ENCODE measurements at regions not wholly inside any gene's neighbourhood (a gene's known extent, or its start where the extent isn't known, plus 50 kb on each side); places are given as distances from the start of the nearest gene placed in this dataset.
A peak's percentile ranks its signal among the peaks of the same experiment; 100 is the strongest.

DNA sequence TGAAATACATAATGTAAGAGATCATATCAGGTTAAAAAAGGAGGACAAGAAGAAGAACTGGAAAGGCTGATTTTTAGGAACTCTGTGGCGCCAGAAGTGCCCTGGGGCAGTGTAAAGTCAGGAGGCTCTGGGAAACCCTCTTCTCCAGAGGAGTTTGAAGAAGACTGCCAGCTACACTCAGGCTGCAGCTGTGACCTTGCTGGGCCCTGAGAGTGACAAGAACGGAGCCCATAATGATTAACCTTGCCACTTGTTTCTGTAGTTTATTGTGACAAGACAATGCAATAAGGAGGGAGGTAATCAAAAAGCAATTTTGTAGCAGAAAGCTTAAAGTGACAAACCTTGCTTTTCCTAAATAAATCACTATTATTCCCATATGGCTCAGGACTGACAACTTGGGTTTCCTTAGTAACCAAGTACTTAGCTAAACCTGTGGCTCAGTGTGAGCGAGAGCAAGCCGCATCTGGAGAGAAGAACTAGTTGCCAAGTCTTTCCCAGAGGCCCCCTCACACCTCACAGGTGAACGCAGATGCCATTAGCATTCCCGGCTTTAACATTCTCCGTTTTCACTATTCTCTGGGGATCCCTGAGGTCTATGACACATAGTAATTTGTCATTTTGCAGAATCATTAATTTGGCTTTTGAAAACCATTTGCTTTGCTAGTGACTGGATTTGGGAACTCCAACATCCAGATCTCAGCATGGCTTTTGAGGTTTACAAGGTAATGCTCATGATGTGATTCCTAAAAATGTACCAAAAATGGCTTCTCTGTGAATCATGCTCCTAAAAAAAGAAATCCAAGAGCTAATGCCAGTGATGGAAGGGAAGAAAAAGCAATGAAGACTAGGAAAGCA is 115.9 kb downstream of the OMA1 start:
- DNase-seq (ENCODE audit: low read depth, low spot score): no peak

- DNase-seq (ENCODE audit: low read depth, low spot score): no peak
These were observed 119.6 kb downstream of the OMA1 start for GRCh38 chr1:58426918-58427317.

DNA sequence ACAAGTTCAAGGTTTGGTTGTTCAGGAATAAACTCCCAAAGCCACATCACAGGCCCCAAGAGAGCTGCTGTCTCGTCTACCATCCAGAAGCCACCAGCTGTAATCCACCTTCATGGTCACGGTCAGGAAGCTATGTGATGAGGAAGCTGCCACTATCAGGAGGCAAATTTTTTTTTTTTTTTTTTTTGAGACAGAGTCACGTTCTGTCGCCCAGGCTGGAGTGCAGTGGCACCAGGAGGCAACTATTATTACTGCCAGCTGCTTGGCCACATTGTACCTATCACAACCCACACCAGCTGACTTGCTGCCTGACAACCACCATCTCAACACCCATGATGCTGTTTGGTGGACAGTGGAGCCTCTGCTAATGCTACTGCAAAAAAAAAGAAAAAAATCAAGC is 124.1 kb downstream of the OMA1 start:
- DNase-seq (ENCODE audit: low read depth, low spot score): no peak

DNA sequence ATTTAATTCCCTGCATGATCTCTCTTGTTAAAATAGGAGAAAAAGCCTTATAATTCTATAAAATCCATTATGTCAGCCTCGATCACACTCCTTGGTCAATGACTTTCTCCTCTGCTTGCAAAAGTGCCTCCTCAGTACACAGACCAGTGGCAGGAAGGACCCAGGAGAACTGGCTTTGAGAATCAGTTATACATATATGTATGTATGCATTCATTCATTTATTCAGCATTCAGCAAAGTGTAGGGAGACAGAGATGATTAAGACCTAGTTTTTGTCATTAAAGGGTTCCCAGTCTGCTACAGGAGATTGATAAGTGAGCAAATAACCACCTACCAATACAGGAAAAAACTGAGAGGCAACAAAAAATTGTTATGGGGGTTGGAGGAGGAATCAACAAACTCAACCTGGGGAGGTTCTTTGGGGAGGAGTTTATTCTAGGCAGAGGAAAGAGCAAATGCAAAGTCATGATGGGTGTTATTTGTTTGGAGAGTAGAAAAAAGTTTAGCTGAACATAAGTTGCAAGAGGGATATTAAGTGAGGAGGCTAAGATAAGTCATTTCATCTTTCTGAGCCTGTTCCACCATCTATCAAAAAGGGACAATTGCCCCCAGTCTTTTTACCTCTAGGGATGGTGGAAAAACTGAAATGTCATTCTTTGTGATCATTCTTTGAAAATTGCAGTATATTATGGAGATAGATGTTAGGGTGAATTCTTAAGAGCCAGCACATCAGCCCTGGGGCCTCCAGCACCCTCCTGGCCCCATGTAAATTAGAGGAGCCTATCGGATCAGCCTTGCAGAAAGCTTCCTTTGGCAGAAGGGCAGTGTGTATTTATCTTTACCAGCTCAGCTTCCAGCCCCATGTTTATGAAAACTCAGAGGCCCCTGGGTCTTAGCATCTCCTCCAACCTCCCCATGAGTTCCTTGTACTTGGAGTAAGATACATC is 128.0 kb downstream of the OMA1 start:
- no peak for DNase-seq (ENCODE audit: low read depth, low spot score)

DNA sequence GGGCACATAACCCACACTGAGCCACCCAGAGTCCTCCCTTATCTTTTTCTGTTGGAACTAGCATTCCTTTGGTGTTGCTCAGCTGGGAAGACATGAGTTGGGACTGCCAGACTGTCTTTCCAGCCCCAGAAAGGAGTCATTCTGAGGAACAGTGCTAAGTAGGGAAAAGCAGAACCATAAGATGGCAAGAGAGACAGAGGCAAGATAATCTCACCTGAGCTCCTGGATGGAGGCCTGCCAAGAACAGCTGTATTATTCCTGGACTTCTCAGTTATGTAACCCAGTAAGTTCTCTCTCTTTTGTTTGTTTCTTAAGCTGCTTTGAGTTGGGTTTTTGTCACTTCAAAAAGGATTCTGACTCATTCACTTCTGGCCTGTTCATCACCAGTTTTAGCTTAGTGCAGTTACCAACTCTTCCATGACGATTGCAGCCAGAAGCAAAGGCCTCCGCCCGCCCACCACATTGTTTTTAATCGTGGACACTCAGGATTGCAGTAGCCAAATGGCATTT is 134.4 kb downstream of the OMA1 start:
- DNase-seq (ENCODE audit: low read depth, low spot score): peak; percentile 63

DNA sequence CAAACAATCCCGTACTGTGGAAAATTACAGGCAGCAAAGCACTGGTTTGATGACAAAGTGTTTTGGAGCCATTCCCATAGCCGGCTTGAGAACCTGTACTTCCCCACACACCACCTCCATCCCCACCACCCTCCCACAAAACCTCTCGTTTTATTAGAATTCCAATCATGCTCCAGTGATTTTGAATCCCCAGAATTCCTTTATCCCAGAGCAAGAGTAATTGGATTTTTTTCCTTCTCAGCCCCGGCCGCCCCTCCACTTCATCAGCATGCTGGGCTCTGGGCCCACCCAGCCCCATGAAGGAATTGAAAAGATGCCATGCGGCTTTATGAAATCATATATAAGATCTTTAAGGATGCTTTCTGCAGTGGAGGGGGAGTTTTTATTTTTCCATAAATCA is 136.6 kb downstream of the OMA1 start:
- peak; percentile 92 for DNase-seq (ENCODE audit: low read depth, low spot score)

- DNase-seq (ENCODE audit: low read depth, low spot score): no peak
These were observed 137.2 kb downstream of the OMA1 start for GRCh38 chr1:58409336-58409735.

GRCh38 chr1:58406301-58407071 is 140.0 kb downstream of the OMA1 start:
- no peak for DNase-seq (ENCODE audit: low read depth, low spot score)

DNA sequence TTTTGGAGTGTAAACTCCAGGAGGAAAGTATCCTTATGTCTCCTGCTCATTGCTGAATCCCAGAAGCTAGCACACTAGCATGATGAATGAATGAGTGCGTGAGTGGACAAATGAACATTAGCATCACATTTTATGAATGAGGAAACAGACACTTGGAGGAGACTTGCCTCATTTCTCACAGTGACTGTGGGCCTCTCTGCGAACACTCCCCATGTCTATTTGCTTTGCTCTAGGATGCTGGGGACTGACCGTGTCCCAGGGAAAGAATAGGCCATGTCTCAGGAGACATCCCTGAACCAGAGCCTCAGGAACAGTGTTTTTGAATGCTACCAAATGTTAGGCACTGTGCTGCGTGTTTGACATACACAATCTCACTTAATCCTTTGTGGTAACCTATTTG is 140.9 kb downstream of the OMA1 start:
- no peak for DNase-seq (ENCODE audit: low read depth, low spot score)

DNA sequence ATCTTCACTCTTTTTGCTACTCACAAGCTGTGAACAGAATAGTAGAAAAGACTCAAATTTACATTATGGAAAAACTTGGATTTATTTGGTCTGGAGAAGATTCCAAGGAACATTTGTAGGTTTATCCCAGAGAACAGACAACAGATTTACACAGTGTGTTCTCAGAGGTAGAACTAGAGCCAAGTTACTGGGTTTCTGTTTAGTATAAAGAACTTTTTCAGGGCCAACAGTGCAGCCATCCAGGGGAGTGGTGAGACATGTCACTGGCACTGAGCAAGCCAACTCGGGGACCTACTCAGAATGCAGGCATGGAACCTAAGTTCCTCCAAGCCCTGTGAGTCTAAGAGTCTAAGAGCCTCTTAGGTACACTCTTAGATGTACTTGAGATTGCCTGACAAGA is 142.6 kb downstream of the OMA1 start:
- no peak for DNase-seq (ENCODE audit: low read depth, low spot score)

- DNase-seq (ENCODE audit: low read depth, low spot score): no peak
These were observed 144.1 kb downstream of the OMA1 start for GRCh38 chr1:58402444-58402843.

- no peak for DNase-seq (ENCODE audit: low read depth, low spot score)
These were observed 144.5 kb downstream of the OMA1 start for GRCh38 chr1:58401991-58402390.

DNA sequence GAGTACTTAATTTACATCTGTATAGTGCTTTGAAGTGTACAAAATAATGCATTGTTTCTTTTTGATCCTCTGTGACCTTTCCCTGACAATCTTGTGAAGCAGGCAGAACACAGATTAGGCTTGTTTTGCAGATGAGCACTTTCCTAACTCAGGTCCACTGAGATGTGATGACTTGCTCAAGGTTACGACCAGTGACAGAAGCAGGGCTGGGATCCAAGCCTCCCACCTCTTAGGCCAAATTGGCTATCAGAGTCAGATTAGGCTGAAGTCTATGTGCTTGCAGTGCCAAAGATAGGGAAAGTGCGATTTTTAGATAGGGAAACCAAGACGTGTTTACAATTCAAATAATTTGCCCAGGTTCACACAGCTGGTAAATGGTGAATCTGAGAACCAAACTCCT is 147.3 kb downstream of the OMA1 start:
- no peak for DNase-seq (ENCODE audit: low read depth, low spot score)

- DNase-seq (ENCODE audit: low read depth, low spot score): no peak
These were observed 147.8 kb downstream of the OMA1 start for GRCh38 chr1:58398714-58399113.

DNA sequence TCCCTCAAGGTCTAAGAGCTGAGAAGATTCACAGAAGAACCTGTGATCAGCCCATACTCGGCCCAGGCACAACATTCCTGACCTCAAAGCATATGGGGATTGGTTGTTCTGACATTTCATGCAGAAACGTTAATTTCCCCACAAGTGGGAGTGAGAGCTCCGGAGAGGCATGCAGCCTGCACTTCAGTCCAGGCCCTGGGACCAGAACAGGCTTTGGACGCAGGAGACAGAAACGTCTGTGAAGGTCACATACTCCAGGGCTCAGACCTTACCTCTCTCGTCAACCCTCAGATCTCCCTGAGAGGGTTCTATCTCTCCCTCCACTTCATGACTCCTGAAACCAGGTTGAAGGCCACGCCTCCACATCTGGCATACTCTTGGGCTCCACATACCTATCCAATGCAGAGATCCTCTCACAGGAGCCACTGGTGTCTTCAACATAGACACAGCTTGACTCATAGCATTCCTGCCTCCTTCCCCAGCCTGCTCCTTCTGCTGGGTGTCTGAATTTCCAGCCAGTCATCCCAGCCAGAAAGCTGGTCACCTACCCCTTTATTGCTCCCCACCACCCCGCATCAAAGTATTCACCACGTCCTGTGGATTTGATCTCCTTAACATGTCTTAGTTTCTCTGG is 149.2 kb downstream of the OMA1 start:
- DNase-seq (ENCODE audit: low read depth, low spot score): peak; percentile 55

GRCh38 chr1:58396150-58396549 is 150.4 kb downstream of the OMA1 start:
- peak; percentile 25 for DNase-seq (ENCODE audit: low read depth, low spot score)

GRCh38 chr1:58395355-58395754 is 151.2 kb downstream of the OMA1 start:
- DNase-seq (ENCODE audit: low read depth, low spot score): peak; percentile 85

GRCh38 chr1:58392083-58392482 is 154.4 kb downstream of the OMA1 start:
- DNase-seq (ENCODE audit: low read depth, low spot score): no peak

DNA sequence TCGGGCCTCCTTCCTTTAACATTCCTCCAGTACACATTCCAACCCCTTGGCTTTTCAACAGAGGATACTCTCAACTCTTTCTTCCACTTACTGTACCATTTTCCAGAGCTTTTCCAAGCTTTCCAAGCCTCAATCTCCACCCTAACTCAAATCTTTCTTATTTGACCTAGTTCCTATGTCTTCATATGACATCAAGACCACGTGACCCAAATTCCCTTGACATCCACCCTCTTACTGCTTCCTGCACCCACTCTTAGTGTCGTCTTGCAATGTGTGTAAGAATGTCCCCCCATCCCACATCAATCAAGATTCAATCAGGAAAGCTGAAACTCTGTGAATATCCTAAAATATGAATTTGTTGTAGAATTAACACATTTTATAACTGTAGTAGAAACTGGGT is 155.0 kb downstream of the OMA1 start:
- no peak for DNase-seq (ENCODE audit: low read depth, low spot score)

DNA sequence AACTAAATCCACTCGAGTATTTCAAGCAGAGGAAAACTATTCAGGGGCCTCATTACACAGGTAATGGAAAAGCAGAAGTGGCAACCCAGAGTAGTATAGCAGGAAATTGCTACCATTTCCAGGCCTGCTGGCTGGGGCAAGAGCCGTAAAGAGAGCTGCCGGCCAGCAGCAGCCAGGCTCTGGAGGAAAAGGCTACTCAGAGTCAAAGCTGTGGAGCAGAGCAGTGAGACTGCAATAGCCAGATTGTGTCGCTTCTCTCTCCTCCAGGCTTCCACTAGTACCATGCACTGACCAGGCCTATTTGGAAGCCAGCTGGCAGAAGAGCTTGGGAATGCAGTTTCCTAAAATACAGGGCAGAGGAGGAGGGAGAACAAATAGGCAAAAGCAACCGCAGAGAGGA is 155.5 kb downstream of the OMA1 start:
- DNase-seq (ENCODE audit: low read depth, low spot score): no peak

DNA sequence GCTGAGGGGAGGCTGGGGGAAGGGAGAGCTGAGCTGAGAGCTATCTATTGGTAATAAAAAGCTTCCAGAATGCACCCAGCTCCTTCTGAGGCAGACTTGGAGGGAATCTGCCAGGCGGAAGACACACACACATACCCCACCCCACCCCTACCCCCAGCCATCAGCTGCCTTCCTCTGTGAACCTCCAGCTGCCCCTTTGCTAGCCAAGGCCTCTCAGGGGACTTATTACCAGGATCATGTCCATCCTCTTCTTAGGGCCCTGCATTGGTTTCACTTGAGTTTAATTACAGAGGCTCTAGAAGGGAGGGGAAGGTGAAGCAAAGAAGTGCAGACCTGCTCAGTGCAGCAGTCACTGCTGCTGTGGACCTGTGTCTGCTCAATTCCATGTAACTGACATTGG is 156.4 kb downstream of the OMA1 start:
- DNase-seq (ENCODE audit: low read depth, low spot score): no peak
